Upper lobe of left lung (tissue), 4 donors: ENCODE measurements at regions not wholly inside any gene's neighbourhood (a gene's known extent, or its start where the extent isn't known, plus 50 kb on each side); places are given as distances from the start of the nearest gene placed in this dataset.

Experiments
- POLR2A ChIP-seq, 4 donors: fragments of 450-650 bp; IDR thresholded peaks; one replicate each; pipeline ENCODE4 v1.5.1; 2016 to 2017; ENCODE audit warnings: antibody characterized with exemption in 4 of 4, mild to moderate bottlenecking in 2 of 4
- POLR2AphosphoS5 ChIP-seq, 2 donors: sonication (generic); formaldehyde crosslinking; IDR thresholded peaks; one replicate each; pipeline ENCODE4 v1.5.1; 2017; ENCODE audit warnings: antibody characterized with exemption in 2 of 2
- TF ChIP-seq, protein P1 (sequence below), 6 experiments: fragments of 450-650 bp in 4 of 6; fragments of 200-600 bp in 2 of 6; sonication (generic) in 2 of 6; IDR thresholded peaks; one replicate each; pipeline ENCODE4 v1.5.1; 2016 to 2019; ENCODE audit warnings: antibody characterized with exemption in 6 of 6

DNA sequence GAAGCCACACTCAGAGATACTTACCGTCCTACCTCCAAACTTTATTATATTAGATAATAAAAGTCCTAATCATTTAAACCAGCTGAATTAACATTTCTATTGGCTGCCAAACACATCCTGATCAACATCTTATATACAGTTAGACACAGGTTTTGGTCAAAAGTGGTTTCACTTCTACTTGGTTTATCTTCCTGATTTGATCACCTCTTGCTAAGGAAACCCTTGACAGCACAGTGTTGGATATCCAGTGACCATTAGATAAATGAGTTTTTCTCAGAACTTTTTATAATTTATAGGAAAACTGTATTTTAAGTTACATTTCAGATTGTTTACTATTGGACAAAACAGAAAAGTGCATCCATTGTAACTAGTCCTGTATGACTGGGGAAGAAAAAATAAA lies 198.4 kb upstream of the NR2F2 start:
- TF ChIP-seq, protein P1, sequence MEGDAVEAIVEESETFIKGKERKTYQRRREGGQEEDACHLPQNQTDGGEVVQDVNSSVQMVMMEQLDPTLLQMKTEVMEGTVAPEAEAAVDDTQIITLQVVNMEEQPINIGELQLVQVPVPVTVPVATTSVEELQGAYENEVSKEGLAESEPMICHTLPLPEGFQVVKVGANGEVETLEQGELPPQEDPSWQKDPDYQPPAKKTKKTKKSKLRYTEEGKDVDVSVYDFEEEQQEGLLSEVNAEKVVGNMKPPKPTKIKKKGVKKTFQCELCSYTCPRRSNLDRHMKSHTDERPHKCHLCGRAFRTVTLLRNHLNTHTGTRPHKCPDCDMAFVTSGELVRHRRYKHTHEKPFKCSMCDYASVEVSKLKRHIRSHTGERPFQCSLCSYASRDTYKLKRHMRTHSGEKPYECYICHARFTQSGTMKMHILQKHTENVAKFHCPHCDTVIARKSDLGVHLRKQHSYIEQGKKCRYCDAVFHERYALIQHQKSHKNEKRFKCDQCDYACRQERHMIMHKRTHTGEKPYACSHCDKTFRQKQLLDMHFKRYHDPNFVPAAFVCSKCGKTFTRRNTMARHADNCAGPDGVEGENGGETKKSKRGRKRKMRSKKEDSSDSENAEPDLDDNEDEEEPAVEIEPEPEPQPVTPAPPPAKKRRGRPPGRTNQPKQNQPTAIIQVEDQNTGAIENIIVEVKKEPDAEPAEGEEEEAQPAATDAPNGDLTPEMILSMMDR (IDR thresholded peaks at IDR 0.05) = no peak
- TF ChIP-seq POLR2A (IDR thresholded peaks at IDR 0.05) (no peak), POLR2AphosphoS5 (IDR thresholded peaks at IDR 0.05) (no peak)
